ENCODE measurements at regions not wholly inside any gene's neighbourhood (a gene's known extent, or its start where the extent isn't known, plus 50 kb on each side); places are given as distances from the start of the nearest gene placed in this dataset.
"Not testable (repeated sequence)": the region's sequence is repeated elsewhere in the genome, so short reads cannot be mapped to it uniquely, and the experiment has no call there.

- Mint-ChIP-seq H3K4me3 (no peak overlapping the region), H3K27me3 (ENCODE audit: low read depth, poor library complexity) (peaks cover 18% of the 10 kb centered on the region), H3K9me3 (no peaks in the 10 kb centered on the region), H3K36me3 (ENCODE audit: low read depth) (no peaks in the 10 kb centered on the region), H3K27ac (no peak overlapping the region), H3K4me1 (no peaks in the 10 kb centered on the region)
- no peak for TF ChIP-seq CTCF (IDR thresholded peaks at IDR 0.05)
- DNase-seq = no peak
Observed at GRCh38 chr3:25056-25455, 171.5 kb upstream of the CHL1 start.

GRCh38 chr3:35985-36384 is 160.6 kb upstream of the CHL1 start:
- H3K36me3 Mint-ChIP-seq (ENCODE audit: low read depth); H3K9me3 Mint-ChIP-seq; H3K27ac Mint-ChIP-seq; H3K4me1 Mint-ChIP-seq; H3K4me3 Mint-ChIP-seq; DNase-seq: not testable (repeated sequence)
- peaks cover 10% of the 10 kb centered on the region for H3K27me3 Mint-ChIP-seq (ENCODE audit: low read depth, poor library complexity)

- not testable (repeated sequence) for H3K4me1 Mint-ChIP-seq; H3K4me3 Mint-ChIP-seq; H3K9me3 Mint-ChIP-seq; H3K27ac Mint-ChIP-seq; H3K27me3 Mint-ChIP-seq (ENCODE audit: low read depth, poor library complexity); DNase-seq; H3K36me3 Mint-ChIP-seq (ENCODE audit: low read depth)
- TF ChIP-seq CTCF (IDR thresholded peaks at IDR 0.05) = peak; percentile 40
Observed at GRCh38 chr3:42871-43744, 153.5 kb upstream of the CHL1 start.

- H3K4me3 Mint-ChIP-seq = no peak overlapping the region
- no peaks in the 10 kb centered on the region for H3K9me3 Mint-ChIP-seq
- H3K36me3 Mint-ChIP-seq (ENCODE audit: low read depth) = no peaks in the 10 kb centered on the region
- H3K27me3 Mint-ChIP-seq (ENCODE audit: low read depth, poor library complexity) = peaks cover 5% of the 10 kb centered on the region
- no peak for DNase-seq
- H3K27ac Mint-ChIP-seq = no peak overlapping the region
- no peak for TF ChIP-seq CTCF (IDR thresholded peaks at IDR 0.05)
- H3K4me1 Mint-ChIP-seq = no peaks in the 10 kb centered on the region
Observed at GRCh38 chr3:44028-44676, 152.4 kb upstream of the CHL1 start.

- not testable (repeated sequence) for H3K27ac Mint-ChIP-seq; H3K4me1 Mint-ChIP-seq; H3K4me3 Mint-ChIP-seq; DNase-seq; H3K36me3 Mint-ChIP-seq (ENCODE audit: low read depth); H3K9me3 Mint-ChIP-seq; H3K27me3 Mint-ChIP-seq (ENCODE audit: low read depth, poor library complexity)
Observed at GRCh38 chr3:44941-45340, 151.6 kb upstream of the CHL1 start.

- no peak for TF ChIP-seq CTCF (IDR thresholded peaks at IDR 0.05)
- Mint-ChIP-seq H3K9me3 (peaks cover 4% of the 10 kb centered on the region), H3K4me1 (no peaks in the 10 kb centered on the region), H3K36me3 (ENCODE audit: low read depth) (no peaks in the 10 kb centered on the region), H3K27me3 (ENCODE audit: low read depth, poor library complexity) (no peaks in the 10 kb centered on the region), H3K4me3 (no peak overlapping the region), H3K27ac (no peak overlapping the region)
- DNase-seq = no peak
Observed at GRCh38 chr3:46576-46975, 150.0 kb upstream of the CHL1 start.

- H3K4me3 Mint-ChIP-seq; H3K27ac Mint-ChIP-seq; H3K9me3 Mint-ChIP-seq; H3K27me3 Mint-ChIP-seq (ENCODE audit: low read depth, poor library complexity); H3K4me1 Mint-ChIP-seq; DNase-seq; H3K36me3 Mint-ChIP-seq (ENCODE audit: low read depth): not testable (repeated sequence)
Observed at GRCh38 chr3:53441-53840, 143.1 kb upstream of the CHL1 start.

Measured in nephron progenitor cell (in vitro differentiated cells).